ENCODE measurements at regions not wholly inside any gene's neighbourhood (a gene's known extent, or its start where the extent isn't known, plus 50 kb on each side); places are given as distances from the start of the nearest gene placed in this dataset.
"Not testable (repeated sequence)": the region's sequence is repeated elsewhere in the genome, so short reads cannot be mapped to it uniquely, and the experiment has no call there.

GRCh38 chr5:102678267-102679058, 76.6 kb upstream of the PAM start:
- H3K4me3 ChIP-seq (ENCODE audit: low read length), result no peak overlapping the region
- DNase-seq (ENCODE audit: low read depth), result peak; percentile 44
- TF ChIP-seq, protein P1, sequence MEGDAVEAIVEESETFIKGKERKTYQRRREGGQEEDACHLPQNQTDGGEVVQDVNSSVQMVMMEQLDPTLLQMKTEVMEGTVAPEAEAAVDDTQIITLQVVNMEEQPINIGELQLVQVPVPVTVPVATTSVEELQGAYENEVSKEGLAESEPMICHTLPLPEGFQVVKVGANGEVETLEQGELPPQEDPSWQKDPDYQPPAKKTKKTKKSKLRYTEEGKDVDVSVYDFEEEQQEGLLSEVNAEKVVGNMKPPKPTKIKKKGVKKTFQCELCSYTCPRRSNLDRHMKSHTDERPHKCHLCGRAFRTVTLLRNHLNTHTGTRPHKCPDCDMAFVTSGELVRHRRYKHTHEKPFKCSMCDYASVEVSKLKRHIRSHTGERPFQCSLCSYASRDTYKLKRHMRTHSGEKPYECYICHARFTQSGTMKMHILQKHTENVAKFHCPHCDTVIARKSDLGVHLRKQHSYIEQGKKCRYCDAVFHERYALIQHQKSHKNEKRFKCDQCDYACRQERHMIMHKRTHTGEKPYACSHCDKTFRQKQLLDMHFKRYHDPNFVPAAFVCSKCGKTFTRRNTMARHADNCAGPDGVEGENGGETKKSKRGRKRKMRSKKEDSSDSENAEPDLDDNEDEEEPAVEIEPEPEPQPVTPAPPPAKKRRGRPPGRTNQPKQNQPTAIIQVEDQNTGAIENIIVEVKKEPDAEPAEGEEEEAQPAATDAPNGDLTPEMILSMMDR (IDR thresholded peaks at IDR 0.05; ENCODE audit: insufficient read depth, low read depth, low read length, missing control alignments), result no peak

GRCh38 chr5:102681403-102681983, 73.6 kb upstream of the PAM start:
- H3K4me3 ChIP-seq (ENCODE audit: low read length), result no peak overlapping the region
- peak; percentile 76 for DNase-seq (ENCODE audit: low read depth)
- TF ChIP-seq, protein P1 (IDR thresholded peaks at IDR 0.05; ENCODE audit: insufficient read depth, low read depth, low read length, missing control alignments), result peak; percentile 89

GRCh38 chr5:102682101-102682647, 72.9 kb upstream of the PAM start:
- TF ChIP-seq, protein P1 (IDR thresholded peaks at IDR 0.05; ENCODE audit: insufficient read depth, low read depth, low read length, missing control alignments), result no peak
- no peak overlapping the region for H3K4me3 ChIP-seq (ENCODE audit: low read length)
- DNase-seq (ENCODE audit: low read depth), result no peak

- DNase-seq (ENCODE audit: low read depth); H3K4me3 ChIP-seq (ENCODE audit: low read length): not testable (repeated sequence)
Observed at GRCh38 chr5:102688076-102688475, 67.0 kb upstream of the PAM start.

- not testable (repeated sequence) for H3K4me3 ChIP-seq (ENCODE audit: low read length); DNase-seq (ENCODE audit: low read depth)
Observed at GRCh38 chr5:102688581-102689342, 66.3 kb upstream of the PAM start.

DNA sequence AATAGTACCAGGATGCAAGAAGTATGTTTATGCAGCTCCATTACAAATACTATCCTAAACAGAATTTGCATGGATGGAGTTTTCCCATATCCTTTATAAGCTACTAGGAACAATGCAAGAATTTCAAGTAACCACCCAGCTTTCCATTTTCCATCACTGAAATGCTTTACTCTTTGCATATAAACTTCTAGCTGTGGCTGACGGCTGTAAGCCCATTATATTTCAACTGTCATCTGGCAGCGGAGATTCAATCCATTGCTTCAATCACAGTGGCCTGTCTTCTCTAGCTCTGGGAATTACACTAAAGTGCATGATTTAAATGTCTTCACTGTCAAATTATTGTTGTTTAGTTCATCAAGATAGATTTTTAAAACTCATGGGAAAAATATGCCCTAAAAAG, 64.2 kb upstream of the PAM start:
- no peak for DNase-seq (ENCODE audit: low read depth)
- H3K4me3 ChIP-seq (ENCODE audit: low read length), result no peak overlapping the region
- TF ChIP-seq, protein P1 (IDR thresholded peaks at IDR 0.05; ENCODE audit: insufficient read depth, low read depth, low read length, missing control alignments), result no peak

DNA sequence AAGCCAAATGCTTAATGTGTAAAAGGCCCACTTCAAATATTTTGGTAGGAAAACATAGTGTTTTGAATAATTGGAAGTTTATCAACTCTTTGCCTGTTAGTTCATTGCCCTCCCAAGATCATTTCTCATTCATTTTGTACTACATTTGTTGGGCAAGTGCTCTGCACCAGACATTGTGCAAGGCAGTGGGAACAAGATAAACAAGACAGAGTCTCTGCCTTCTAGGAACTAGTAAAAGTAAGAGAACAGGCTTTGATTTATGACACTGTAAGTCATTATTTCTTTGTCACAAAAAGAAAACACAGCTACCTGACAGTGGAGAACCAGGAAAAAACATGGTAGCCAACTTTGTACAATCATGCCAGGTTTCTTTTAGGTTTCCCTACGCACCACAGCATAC, 63.7 kb upstream of the PAM start:
- H3K4me3 ChIP-seq (ENCODE audit: low read length), result no peak overlapping the region
- TF ChIP-seq, protein P1 (IDR thresholded peaks at IDR 0.05; ENCODE audit: insufficient read depth, low read depth, low read length, missing control alignments), result no peak
- DNase-seq (ENCODE audit: low read depth), result peak; percentile 22
